Right lobe of liver (tissue), 4 donors: ENCODE measurements at regions not wholly inside any gene's neighbourhood (a gene's known extent, or its start where the extent isn't known, plus 50 kb on each side); places are given as distances from the start of the nearest gene placed in this dataset.

Experiments
- CTCF ChIP-seq, 4 donors: fragments of 200-600 bp in 3 of 4; fragments of 450-650 bp in 1 of 4; IDR thresholded peaks; one replicate each; pipeline versions ENCODE4 v1.5.1 to v1.8.0; 2016 to 2022; ENCODE audit warnings: antibody characterized with exemption in 4 of 4, mild to moderate bottlenecking in 2 of 4
- POLR2A ChIP-seq: fragments of 450-650 bp; IDR thresholded peaks from one replicate; pipeline ENCODE4 v1.6.1; 2017; ENCODE audit warnings: antibody characterized with exemption, mild to moderate bottlenecking
- donor health status: DM: no; HTN: no; CAD: no.
- donor health status: DM: no; HTN: no; CAD: no.
- donor health status: DM: no; HTN: yes; CAD: no.

GRCh38 chr11:104476898-104477297 lies 313.0 kb upstream of the PDGFD start:
- TF ChIP-seq POLR2A (no peak), CTCF (IDR thresholded peaks at IDR 0.05) (no peak)
